Activated T-cell treated with anti-CD3 and anti-CD28 coated beads, Interleukin-2, amount 50 U/mL, for 24 hours (primary cell): ENCODE measurements at regions not wholly inside any gene's neighbourhood (a gene's known extent, or its start where the extent isn't known, plus 50 kb on each side); places are given as distances from the start of the nearest gene placed in this dataset.
"Not testable (repeated sequence)": the region's sequence is repeated elsewhere in the genome, so short reads cannot be mapped to it uniquely, and the experiment has no call there.

Source experiments
- DNase-seq: peaks from one replicate; pipeline ENCODE4 v3.0.0-alpha.2; 2020
- H3K27ac Mint-ChIP-seq: 2 replicates; pipeline ENCODE4 v1.8.0; 2020; ENCODE audit warnings: mild to moderate bottlenecking, mixed read lengths
- H3K27me3 Mint-ChIP-seq: 2 replicates; pipeline ENCODE4 v1.8.0; 2020; ENCODE audit warnings: mixed read lengths
- H3K36me3 Mint-ChIP-seq: 2 replicates; pipeline ENCODE4 v1.8.0; 2020; ENCODE audit warnings: low read depth, mixed read lengths
- H3K4me1 Mint-ChIP-seq: 2 replicates; pipeline ENCODE4 v1.8.0; 2020; ENCODE audit warnings: low read depth, mixed read lengths
- H3K4me3 Mint-ChIP-seq: 2 replicates; pipeline ENCODE4 v1.8.0; 2020; ENCODE audit warnings: mild to moderate bottlenecking, moderate library complexity, mixed read lengths
- H3K9me3 Mint-ChIP-seq: 2 replicates; pipeline ENCODE4 v1.8.0; 2020; ENCODE audit warnings: mixed read lengths

DNA sequence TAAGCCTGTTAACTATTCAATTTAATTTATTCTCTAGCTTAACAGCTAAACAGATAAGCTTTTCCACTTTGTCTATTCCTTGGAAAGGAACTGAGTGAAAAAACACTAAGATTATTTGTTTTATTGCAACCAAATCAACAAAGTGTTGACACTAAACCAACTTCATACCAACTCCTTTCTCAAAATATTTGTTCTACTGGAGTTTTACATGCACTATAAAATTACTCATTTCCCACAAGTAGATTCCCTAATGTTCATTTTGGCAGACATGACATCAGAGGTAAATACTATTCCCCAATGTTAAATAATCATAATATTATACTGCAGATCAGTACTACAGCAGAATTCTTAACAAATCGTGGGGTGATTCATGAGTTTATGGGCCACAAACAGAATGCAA lies 231.4 kb downstream of the TTC6 start:
- H3K27ac Mint-ChIP-seq, result no peak overlapping the region
- no peaks in the 10 kb centered on the region for H3K36me3 Mint-ChIP-seq
- no peaks in the 10 kb centered on the region for H3K27me3 Mint-ChIP-seq
- DNase-seq, result no peak
- H3K9me3 Mint-ChIP-seq, result peaks cover 14% of the 10 kb centered on the region
- no peaks in the 10 kb centered on the region for H3K4me1 Mint-ChIP-seq
- H3K4me3 Mint-ChIP-seq, result no peak overlapping the region

DNA sequence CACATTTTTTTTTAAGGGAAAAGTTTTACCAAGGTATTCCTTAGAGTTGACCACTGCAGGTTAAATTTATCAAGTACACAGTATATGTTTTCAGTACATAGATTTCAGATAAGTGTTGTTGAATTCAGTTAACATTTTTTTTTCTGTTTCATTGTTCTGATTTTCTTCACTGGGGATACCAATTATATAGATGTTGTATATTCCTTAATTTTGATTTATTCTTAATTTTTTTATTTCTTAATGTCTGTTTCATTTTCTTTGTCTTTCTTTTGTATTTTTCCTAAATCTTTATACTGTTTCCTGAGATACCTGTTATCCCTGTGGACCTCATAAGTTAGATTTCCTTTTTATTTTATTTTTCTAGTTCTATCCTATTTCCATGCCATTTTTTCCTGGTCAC lies 234.8 kb downstream of the TTC6 start:
- H3K27ac Mint-ChIP-seq, result no peak overlapping the region
- H3K4me1 Mint-ChIP-seq, result no peaks in the 10 kb centered on the region
- H3K36me3 Mint-ChIP-seq, result no peaks in the 10 kb centered on the region
- H3K27me3 Mint-ChIP-seq, result no peaks in the 10 kb centered on the region
- no peak overlapping the region for H3K4me3 Mint-ChIP-seq
- peaks cover 37% of the 10 kb centered on the region for H3K9me3 Mint-ChIP-seq
- no peak for DNase-seq

GRCh38 chr14:37834275-37834674 lies 238.8 kb downstream of the TTC6 start:
- no peaks in the 10 kb centered on the region for H3K27me3 Mint-ChIP-seq
- no peak overlapping the region for H3K27ac Mint-ChIP-seq
- H3K4me1 Mint-ChIP-seq, result no peaks in the 10 kb centered on the region
- no peaks in the 10 kb centered on the region for H3K36me3 Mint-ChIP-seq
- peaks cover 49% of the 10 kb centered on the region for H3K9me3 Mint-ChIP-seq
- no peak overlapping the region for H3K4me3 Mint-ChIP-seq
- DNase-seq, result no peak

GRCh38 chr14:37838778-37839177 lies 243.3 kb downstream of the TTC6 start:
- not testable (repeated sequence) for DNase-seq, H3K4me3 Mint-ChIP-seq, H3K27me3 Mint-ChIP-seq, H3K36me3 Mint-ChIP-seq, H3K27ac Mint-ChIP-seq, H3K4me1 Mint-ChIP-seq
- peaks cover 36% of the 10 kb centered on the region for H3K9me3 Mint-ChIP-seq

GRCh38 chr14:37841039-37841438 lies 245.6 kb downstream of the TTC6 start:
- DNase-seq, H3K4me3 Mint-ChIP-seq, H3K36me3 Mint-ChIP-seq, H3K27ac Mint-ChIP-seq, H3K27me3 Mint-ChIP-seq, H3K4me1 Mint-ChIP-seq: not testable (repeated sequence)
- peaks cover 15% of the 10 kb centered on the region for H3K9me3 Mint-ChIP-seq

GRCh38 chr14:37842106-37842505 lies 246.7 kb downstream of the TTC6 start:
- H3K4me1 Mint-ChIP-seq, result no peaks in the 10 kb centered on the region
- H3K27me3 Mint-ChIP-seq, result no peaks in the 10 kb centered on the region
- DNase-seq, result no peak
- H3K9me3 Mint-ChIP-seq, result peaks cover 12% of the 10 kb centered on the region
- no peak overlapping the region for H3K27ac Mint-ChIP-seq
- H3K36me3 Mint-ChIP-seq, result no peaks in the 10 kb centered on the region
- no peak overlapping the region for H3K4me3 Mint-ChIP-seq

- Mint-ChIP-seq H3K4me1 (no peaks in the 10 kb centered on the region), H3K36me3 (no peaks in the 10 kb centered on the region), H3K9me3 (peaks cover 9% of the 10 kb centered on the region), H3K27ac (no peak overlapping the region), H3K4me3 (no peak overlapping the region), H3K27me3 (no peaks in the 10 kb centered on the region)
- DNase-seq, result no peak
Measured at GRCh38 chr14:37843954-37844607, 248.7 kb downstream of the TTC6 start.

DNA sequence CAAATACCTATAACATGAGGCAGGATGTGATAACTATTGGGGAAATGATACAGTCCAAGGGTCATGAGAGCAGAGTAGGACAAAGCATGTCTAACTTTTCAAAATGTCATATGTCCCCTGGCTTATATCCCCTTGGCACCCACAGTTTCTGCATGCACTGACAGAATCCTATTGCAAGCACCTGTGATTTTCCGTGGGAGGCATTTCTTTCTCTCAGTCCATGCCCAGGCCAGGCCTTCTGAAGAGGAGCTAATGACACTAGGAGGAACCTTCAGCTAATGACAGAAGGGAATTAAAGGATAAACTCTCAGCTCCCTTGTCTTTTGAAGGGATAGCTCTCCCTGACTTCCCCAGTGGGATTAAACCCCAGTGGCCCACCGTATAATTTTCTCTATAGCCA lies 249.2 kb downstream of the TTC6 start:
- DNase-seq, result no peak
- Mint-ChIP-seq H3K4me1 (no peaks in the 10 kb centered on the region), H3K36me3 (no peaks in the 10 kb centered on the region), H3K27ac (no peak overlapping the region), H3K27me3 (no peaks in the 10 kb centered on the region), H3K9me3 (peaks cover 6% of the 10 kb centered on the region), H3K4me3 (no peak overlapping the region)

- no peak overlapping the region for H3K27ac Mint-ChIP-seq
- no peaks in the 10 kb centered on the region for H3K4me1 Mint-ChIP-seq
- H3K36me3 Mint-ChIP-seq, result no peaks in the 10 kb centered on the region
- no peak overlapping the region for H3K4me3 Mint-ChIP-seq
- H3K9me3 Mint-ChIP-seq, result no peaks in the 10 kb centered on the region
- no peaks in the 10 kb centered on the region for H3K27me3 Mint-ChIP-seq
- no peak for DNase-seq
Measured at GRCh38 chr14:37848985-37849621, 253.7 kb downstream of the TTC6 start.

DNA sequence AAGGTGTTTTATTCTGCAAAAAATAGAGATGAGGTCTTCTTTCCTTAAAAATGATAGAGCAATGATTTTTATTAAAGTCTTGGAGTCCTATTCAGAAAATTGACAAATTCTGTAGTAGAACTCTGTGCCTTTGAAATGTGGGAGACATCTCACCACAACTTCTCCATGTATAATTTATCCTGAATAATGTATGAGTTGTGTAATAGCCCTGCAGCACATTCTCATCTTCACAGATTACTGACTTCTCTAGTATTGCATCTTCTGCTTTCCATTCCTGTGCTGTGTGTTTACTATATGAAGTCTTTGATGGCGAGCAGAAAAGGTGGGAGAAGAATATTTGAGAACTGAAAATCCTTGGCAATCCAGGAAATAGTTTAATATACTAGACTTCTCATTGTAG lies 255.6 kb downstream of the TTC6 start:
- H3K4me3 Mint-ChIP-seq, result no peak overlapping the region
- H3K4me1 Mint-ChIP-seq, result no peaks in the 10 kb centered on the region
- H3K9me3 Mint-ChIP-seq, result no peaks in the 10 kb centered on the region
- no peaks in the 10 kb centered on the region for H3K27me3 Mint-ChIP-seq
- H3K27ac Mint-ChIP-seq, result no peak overlapping the region
- no peaks in the 10 kb centered on the region for H3K36me3 Mint-ChIP-seq
- no peak for DNase-seq

DNA sequence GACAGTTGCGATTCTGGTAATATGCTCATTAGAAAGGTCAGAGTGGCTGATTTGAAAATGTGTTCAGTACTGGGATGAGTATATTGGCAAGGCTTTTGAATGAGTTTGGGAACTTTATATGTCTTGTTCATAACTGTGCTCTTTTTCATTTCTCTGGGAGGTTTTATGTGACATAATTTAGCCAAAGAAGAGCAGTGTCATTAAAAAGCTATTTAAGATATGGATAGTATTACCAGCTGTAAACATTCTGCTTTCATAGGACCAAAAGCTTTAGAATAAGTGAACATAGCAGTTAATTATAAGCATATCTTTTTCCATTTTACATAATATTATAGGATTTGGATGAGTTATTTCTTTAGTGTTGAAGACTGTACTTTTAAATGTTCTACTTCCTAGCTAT lies 260.4 kb downstream of the TTC6 start:
- Mint-ChIP-seq H3K36me3 (no peaks in the 10 kb centered on the region), H3K27ac (no peak overlapping the region), H3K4me1 (no peaks in the 10 kb centered on the region), H3K9me3 (no peaks in the 10 kb centered on the region), H3K27me3 (peaks cover 2% of the 10 kb centered on the region), H3K4me3 (no peak overlapping the region)
- no peak for DNase-seq

DNA sequence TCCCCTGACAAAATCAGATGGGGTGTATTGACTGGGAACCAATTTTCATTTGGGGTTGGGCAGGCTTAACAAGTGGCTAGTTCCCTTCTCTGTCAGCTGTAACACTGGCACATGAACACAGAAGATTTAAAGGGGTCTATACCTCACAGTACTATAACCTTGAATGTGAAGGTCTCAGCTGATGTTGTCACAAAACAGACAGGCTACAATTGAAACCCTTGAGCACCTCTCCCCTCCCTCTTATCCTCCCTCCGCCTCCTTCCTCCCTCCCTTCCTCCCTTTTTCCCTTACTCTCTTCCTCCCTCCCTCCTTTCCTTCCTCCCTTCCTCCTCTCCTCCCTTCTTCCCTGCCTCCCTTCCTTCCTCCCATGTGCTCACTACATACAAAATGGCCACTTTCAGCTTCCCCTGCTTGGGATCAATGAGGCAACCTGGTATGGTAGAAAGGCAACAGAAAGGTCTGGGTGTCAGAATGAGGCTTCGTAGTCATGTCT lies 262.4 kb downstream of the TTC6 start:
- DNase-seq, result no peak
- Mint-ChIP-seq H3K9me3 (no peaks in the 10 kb centered on the region), H3K4me3 (no peak overlapping the region), H3K4me1 (no peaks in the 10 kb centered on the region), H3K36me3 (no peaks in the 10 kb centered on the region), H3K27ac (no peak overlapping the region), H3K27me3 (peaks cover 2% of the 10 kb centered on the region)

DNA sequence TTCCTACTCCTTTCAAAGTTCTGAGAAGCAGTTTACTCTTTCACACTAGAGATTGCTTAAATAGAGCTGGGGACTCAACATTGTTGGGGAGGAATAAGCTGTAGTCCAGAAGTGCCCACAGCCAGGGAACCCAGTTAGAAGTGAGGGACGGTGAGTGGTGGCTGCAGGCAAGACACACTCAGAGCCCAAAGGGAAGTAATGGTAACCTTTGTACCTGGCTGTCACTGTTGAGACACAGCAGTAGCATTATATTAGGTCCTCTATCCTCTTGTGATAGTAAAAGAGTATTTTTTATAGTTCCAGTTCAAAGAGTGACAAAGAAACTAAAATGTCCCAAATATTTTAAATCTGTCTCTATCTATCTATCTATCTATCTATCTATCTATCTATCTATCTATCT lies 263.3 kb downstream of the TTC6 start:
- H3K4me3 Mint-ChIP-seq, result no peak overlapping the region
- no peak overlapping the region for H3K27ac Mint-ChIP-seq
- peaks cover 2% of the 10 kb centered on the region for H3K27me3 Mint-ChIP-seq
- H3K36me3 Mint-ChIP-seq, result no peaks in the 10 kb centered on the region
- DNase-seq, result no peak
- H3K9me3 Mint-ChIP-seq, result no peaks in the 10 kb centered on the region
- no peaks in the 10 kb centered on the region for H3K4me1 Mint-ChIP-seq

DNA sequence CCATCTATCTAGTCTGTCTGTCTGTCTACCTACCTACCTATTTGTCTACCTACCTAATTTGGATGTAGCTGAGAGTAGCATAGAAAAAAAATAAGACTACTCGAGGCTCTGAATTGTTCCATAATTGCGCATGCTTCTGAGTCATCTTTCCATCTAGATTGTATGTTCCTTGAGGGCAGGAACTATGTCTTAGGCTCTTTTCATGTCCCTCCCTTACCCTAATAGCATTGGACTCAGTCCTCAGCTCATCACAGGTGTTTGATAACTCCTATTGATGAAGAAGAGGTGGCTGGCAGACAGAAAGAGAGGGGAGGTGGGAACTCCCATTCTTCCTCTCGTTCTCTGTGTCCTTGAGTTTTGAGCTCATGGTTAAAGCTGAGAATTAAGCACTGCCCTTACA lies 263.7 kb downstream of the TTC6 start:
- Mint-ChIP-seq H3K27me3 (peaks cover 2% of the 10 kb centered on the region), H3K27ac (no peak overlapping the region), H3K4me1 (no peaks in the 10 kb centered on the region), H3K9me3 (no peaks in the 10 kb centered on the region), H3K4me3 (no peak overlapping the region), H3K36me3 (no peaks in the 10 kb centered on the region)
- no peak for DNase-seq

DNA sequence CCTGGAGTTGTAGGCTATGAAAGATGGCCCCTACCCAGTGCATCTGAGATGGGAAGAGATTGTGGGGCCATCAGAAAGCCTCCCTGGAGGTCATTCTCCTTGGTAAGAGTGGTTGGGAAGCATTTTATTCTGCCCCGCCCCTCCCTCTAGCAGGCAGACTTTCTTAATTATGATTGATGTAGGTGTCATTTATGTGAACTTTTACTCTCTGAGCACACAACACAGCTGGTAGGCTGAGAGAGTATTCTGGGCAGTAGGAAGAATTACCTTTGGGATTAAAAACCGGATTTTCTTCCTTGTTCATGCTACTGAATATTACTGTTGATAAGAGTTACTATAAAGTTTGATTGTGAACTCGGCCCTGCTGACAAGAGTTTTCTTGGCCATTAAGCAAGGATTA lies 266.8 kb downstream of the TTC6 start:
- H3K4me3 Mint-ChIP-seq, result no peak overlapping the region
- no peaks in the 10 kb centered on the region for H3K36me3 Mint-ChIP-seq
- H3K27ac Mint-ChIP-seq, result no peak overlapping the region
- no peaks in the 10 kb centered on the region for H3K9me3 Mint-ChIP-seq
- H3K27me3 Mint-ChIP-seq, result peaks cover 2% of the 10 kb centered on the region
- H3K4me1 Mint-ChIP-seq, result no peaks in the 10 kb centered on the region
- DNase-seq, result no peak
